ENCODE measurements at regions not wholly inside any gene's neighbourhood (a gene's known extent, or its start where the extent isn't known, plus 50 kb on each side); places are given as distances from the start of the nearest gene placed in this dataset.
A peak's percentile ranks its signal among the peaks of the same experiment; 100 is the strongest.
"Not testable (repeated sequence)": the region's sequence is repeated elsewhere in the genome, so short reads cannot be mapped to it uniquely, and the experiment has no call there.

GRCh38 chr2:216991563-216991962 lies 131.7 kb upstream of the TNP1 start:
- Mint-ChIP-seq H3K27me3 (ENCODE audit: low read depth, poor library complexity) (no peaks in the 10 kb centered on the region), H3K36me3 (ENCODE audit: low read depth) (no peaks in the 10 kb centered on the region), H3K27ac (no peak overlapping the region)

GRCh38 chr2:216989340-216990129 lies 129.7 kb upstream of the TNP1 start:
- no peak for TF ChIP-seq CTCF (IDR thresholded peaks at IDR 0.05)
- H3K27me3 Mint-ChIP-seq (ENCODE audit: low read depth, poor library complexity) = no peaks in the 10 kb centered on the region
- no peak overlapping the region for H3K27ac Mint-ChIP-seq
- H3K4me1 Mint-ChIP-seq = peaks cover 51% of the 10 kb centered on the region
- no peak overlapping the region for H3K4me3 Mint-ChIP-seq
- H3K36me3 Mint-ChIP-seq (ENCODE audit: low read depth) = no peaks in the 10 kb centered on the region
- DNase-seq = no peak
- H3K9me3 Mint-ChIP-seq = peaks cover 5% of the 10 kb centered on the region

More at GRCh38 chr2:216991563-216991962, 131.7 kb upstream of the TNP1 start:
- Mint-ChIP-seq H3K4me3 (no peak overlapping the region), H3K4me1 (peaks cover 47% of the 10 kb centered on the region), H3K9me3 (peaks cover 5% of the 10 kb centered on the region)
- no peak for TF ChIP-seq CTCF (IDR thresholded peaks at IDR 0.05)
- no peak for DNase-seq

- Mint-ChIP-seq H3K27ac (no peak overlapping the region), H3K27me3 (ENCODE audit: low read depth, poor library complexity) (no peaks in the 10 kb centered on the region), H3K9me3 (peaks cover 5% of the 10 kb centered on the region), H3K36me3 (ENCODE audit: low read depth) (no peaks in the 10 kb centered on the region), H3K4me1 (peaks cover 51% of the 10 kb centered on the region), H3K4me3 (no peak overlapping the region)
- TF ChIP-seq CTCF (IDR thresholded peaks at IDR 0.05) = no peak
- peak; percentile 26 for DNase-seq
Observed at GRCh38 chr2:216987252-216987821, 127.5 kb upstream of the TNP1 start.

GRCh38 chr2:216985658-216986141 lies 125.8 kb upstream of the TNP1 start:
- Mint-ChIP-seq H3K27ac (peak overlapping the region; percentile 47), H3K4me3 (no peak overlapping the region), H3K4me1 (peaks cover 41% of the 10 kb centered on the region), H3K27me3 (ENCODE audit: low read depth, poor library complexity) (peaks cover 4% of the 10 kb centered on the region), H3K9me3 (peaks cover 13% of the 10 kb centered on the region), H3K36me3 (ENCODE audit: low read depth) (peaks cover 9% of the 10 kb centered on the region)
- DNase-seq = peak; percentile 29
- no peak for TF ChIP-seq CTCF (IDR thresholded peaks at IDR 0.05)

- Mint-ChIP-seq H3K9me3 (peaks cover 20% of the 10 kb centered on the region), H3K27me3 (ENCODE audit: low read depth, poor library complexity) (peaks cover 4% of the 10 kb centered on the region), H3K4me1 (peaks cover 41% of the 10 kb centered on the region), H3K27ac (no peak overlapping the region), H3K36me3 (ENCODE audit: low read depth) (peaks cover 16% of the 10 kb centered on the region), H3K4me3 (no peak overlapping the region)
- TF ChIP-seq CTCF (IDR thresholded peaks at IDR 0.05) = no peak
- DNase-seq = no peak
Observed at GRCh38 chr2:216984937-216985336, 125.1 kb upstream of the TNP1 start.

GRCh38 chr2:216981951-216982350 lies 122.1 kb upstream of the TNP1 start:
- not testable (repeated sequence) for H3K27ac Mint-ChIP-seq

GRCh38 chr2:216980510-216980909 lies 120.6 kb upstream of the TNP1 start:
- H3K4me3 Mint-ChIP-seq, DNase-seq: not testable (repeated sequence)
- H3K9me3 Mint-ChIP-seq = peaks cover 55% of the 10 kb centered on the region

More at GRCh38 chr2:216981951-216982350, 122.1 kb upstream of the TNP1 start:
- H3K27me3 Mint-ChIP-seq (ENCODE audit: low read depth, poor library complexity); H3K4me3 Mint-ChIP-seq; DNase-seq: not testable (repeated sequence)
- H3K4me1 Mint-ChIP-seq = peaks cover 24% of the 10 kb centered on the region
- peaks cover 41% of the 10 kb centered on the region for H3K36me3 Mint-ChIP-seq (ENCODE audit: low read depth)
- H3K9me3 Mint-ChIP-seq = peaks cover 50% of the 10 kb centered on the region

More at GRCh38 chr2:216980510-216980909, 120.6 kb upstream of the TNP1 start:
- not testable (repeated sequence) for H3K27me3 Mint-ChIP-seq (ENCODE audit: low read depth, poor library complexity); H3K27ac Mint-ChIP-seq
- peaks cover 43% of the 10 kb centered on the region for H3K36me3 Mint-ChIP-seq (ENCODE audit: low read depth)
- peaks cover 12% of the 10 kb centered on the region for H3K4me1 Mint-ChIP-seq

Data from nephron progenitor cell (in vitro differentiated cells).